Thyroid gland (tissue), 4 donors: ENCODE measurements at regions not wholly inside any gene's neighbourhood (a gene's known extent, or its start where the extent isn't known, plus 50 kb on each side); places are given as distances from the start of the nearest gene placed in this dataset.

Experiments used
- DNase-seq, 2 donors: peaks; one replicate each; pipeline ENCODE4 v3.0.0-alpha.2; 2019
- H3K27ac ChIP-seq, 3 donors: fragments of 200-600 bp; sonication (generic); 1 replicate in 2 of 3; 2 replicates in 1 of 3; pipeline ENCODE4 v1.5.1; 2016 to 2019; ENCODE audit warnings: mild to moderate bottlenecking in 1 of 3, moderate library complexity in 1 of 3
- H3K27me3 ChIP-seq: fragments of 200-600 bp; sonication (generic); one replicate; pipeline ENCODE4 v1.5.1; 2019
- H3K36me3 ChIP-seq, 2 donors: fragments of 200-600 bp; sonication (generic); one replicate each; pipeline ENCODE4 v1.5.1; 2016 to 2019
- H3K4me1 ChIP-seq, 2 donors: fragments of 200-600 bp; sonication (generic); one replicate each; pipeline ENCODE4 v1.5.1; 2017 to 2019
- H3K4me3 ChIP-seq, 3 donors: fragments of 200-600 bp; sonication (generic); replicated peaks in 1 of 3; 1 replicate in 2 of 3; 2 replicates in 1 of 3; pipeline ENCODE4 v1.5.1; 2016; ENCODE audit warnings: mild to moderate bottlenecking in 1 of 3
- H3K9me3 ChIP-seq: fragments of 200-600 bp; sonication (generic); one replicate; pipeline ENCODE4 v1.5.1; 2017
- CTCF ChIP-seq, 6 experiments: fragments of 200-600 bp in 3 of 6; fragments of 450-650 bp in 3 of 6; sonication (generic) in 3 of 6; IDR thresholded peaks; one replicate each; pipeline ENCODE4 v1.5.1; 2016 to 2019; ENCODE audit warnings: antibody characterized with exemption in 6 of 6, mild to moderate bottlenecking in 2 of 6, inconsistent platforms in 1 of 6, moderate library complexity in 1 of 6
- POLR2A ChIP-seq, 2 donors: fragments of 450-650 bp; IDR thresholded peaks; one replicate each; pipeline ENCODE4 v1.6.1; 2017; ENCODE audit warnings: antibody characterized with exemption in 2 of 2, mild to moderate bottlenecking in 2 of 2, moderate library complexity in 1 of 2
- WGBS, 2 donors: methylation state at CpG; one replicate each; pipeline ENCODE4 v1.1.5; 2017; 5-methylcytosine and 5-hydroxymethylcytosine counted together
- intact Hi-C: fragments of 100-400 bp; cut with DNase I; formaldehyde crosslinking; loops from one replicate; pipeline ENCODE4 v1.15.1; 2023

GRCh38 chr4:4593596-4594284 is 51.9 kb upstream of the STX18 start:
- no peaks in the 10 kb centered on the region for H3K4me1 ChIP-seq
- H3K27me3 ChIP-seq = no peaks in the 10 kb centered on the region
- no peak overlapping the region for H3K27ac ChIP-seq
- no peak for TF ChIP-seq POLR2A (IDR thresholded peaks at IDR 0.05)
- no peak for DNase-seq
- H3K4me3 ChIP-seq = no peak overlapping the region
- intact Hi-C loops = no loop called here
- WGBS, 2 donors = 81 to 83% methylated on average over 11 of the region's 11 CpGs
- no peaks in the 10 kb centered on the region for H3K9me3 ChIP-seq
- H3K36me3 ChIP-seq = no peaks in the 10 kb centered on the region

GRCh38 chr4:4592414-4592813 is 50.6 kb upstream of the STX18 start:
- no peak overlapping the region for H3K27ac ChIP-seq
- H3K4me3 ChIP-seq = no peak overlapping the region
- WGBS, 2 donors = 83 to 84% methylated on average over 4 of the region's 4 CpGs
- no peaks in the 10 kb centered on the region for H3K9me3 ChIP-seq
- H3K4me1 ChIP-seq = no peaks in the 10 kb centered on the region
- no peaks in the 10 kb centered on the region for H3K36me3 ChIP-seq
- H3K27me3 ChIP-seq = no peaks in the 10 kb centered on the region
- intact Hi-C loops = no loop called here
- DNase-seq = no peak
- TF ChIP-seq POLR2A (IDR thresholded peaks at IDR 0.05) (no peak), CTCF (IDR thresholded peaks at IDR 0.05) (no peak)
